GM12892 (cell line): ENCODE measurements at regions not wholly inside any gene's neighbourhood (a gene's known extent, or its start where the extent isn't known, plus 50 kb on each side); places are given as distances from the start of the nearest gene placed in this dataset.

Source experiments
- POLR2A ChIP-seq: IDR thresholded peaks from 2 replicates; pipeline ENCODE4 v1.6.1; 2011; ENCODE audit warnings: low read depth, low read length, control low read depth
- POLR2AphosphoS5 ChIP-seq: IDR thresholded peaks from 2 replicates; pipeline ENCODE4 v1.6.1; 2011; ENCODE audit warnings: low read depth, low read length, control low read depth
- TAF1 ChIP-seq: IDR thresholded peaks from 2 replicates; pipeline ENCODE4 v1.6.1; 2011; ENCODE audit warnings: low read depth, mild to moderate bottlenecking, control low read depth, low read length, borderline replicate concordance

DNA sequence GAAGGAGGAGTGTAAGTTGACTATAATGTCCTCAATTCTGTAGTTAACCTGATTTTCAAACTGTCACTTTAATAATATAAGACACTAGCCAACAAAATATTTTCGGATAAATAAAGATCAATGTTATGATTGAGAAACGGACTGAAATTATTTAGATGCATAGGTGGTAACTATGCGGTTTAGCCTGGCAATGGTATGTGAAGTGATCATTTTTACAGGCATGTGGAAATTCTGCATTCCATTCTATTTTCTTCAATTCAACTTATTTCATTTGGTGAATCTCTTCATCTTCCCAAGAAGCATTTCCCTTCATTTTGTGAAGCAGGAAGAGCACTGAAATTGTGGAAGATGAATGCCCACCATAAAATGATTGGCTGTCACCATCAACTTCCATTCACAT, 1457.5 kb upstream of the CDH9 start:
- TF ChIP-seq POLR2AphosphoS5 = no peak
- TF ChIP-seq POLR2A = no peak
- TF ChIP-seq TAF1 = no peak
